Prostate gland (tissue), 2 donors: ENCODE measurements at regions not wholly inside any gene's neighbourhood (a gene's known extent, or its start where the extent isn't known, plus 50 kb on each side); places are given as distances from the start of the nearest gene placed in this dataset.
"Not testable (repeated sequence)": the region's sequence is repeated elsewhere in the genome, so short reads cannot be mapped to it uniquely, and the experiment has no call there.

ENCODE experiments used
- CTCF ChIP-seq, 4 experiments: fragments of 200-600 bp in 2 of 4; fragments of 450-650 bp in 2 of 4; sonication (generic) in 2 of 4; IDR thresholded peaks; 1 replicate in 3 of 4; 2 replicates in 1 of 4; pipeline ENCODE4 v1.5.1; 2016 to 2019; ENCODE audit warnings: antibody characterized with exemption in 4 of 4, mild to moderate bottlenecking in 2 of 4, moderate library complexity in 2 of 4
- POLR2A ChIP-seq: fragments of 450-650 bp; IDR thresholded peaks from one replicate; pipeline ENCODE4 v1.6.1; 2016; ENCODE audit warnings: antibody characterized with exemption, mild to moderate bottlenecking
- POLR2AphosphoS5 ChIP-seq: sonication (generic); formaldehyde crosslinking; IDR thresholded peaks from one replicate; pipeline ENCODE4 v1.6.1; 2017; ENCODE audit warnings: antibody characterized with exemption

GRCh38 chr3:125741991-125742718 lies 146.9 kb upstream of the OSBPL11 start:
- TF ChIP-seq CTCF (IDR thresholded peaks at IDR 0.05); POLR2A; POLR2AphosphoS5: not testable (repeated sequence)
